Motor neuron (in vitro differentiated cells): ENCODE measurements at regions not wholly inside any gene's neighbourhood (a gene's known extent, or its start where the extent isn't known, plus 50 kb on each side); places are given as distances from the start of the nearest gene placed in this dataset.
A peak's percentile ranks its signal among the peaks of the same experiment; 100 is the strongest.
"Not testable (repeated sequence)": the region's sequence is repeated elsewhere in the genome, so short reads cannot be mapped to it uniquely, and the experiment has no call there.

Source experiments
- ATAC-seq, 8 experiments: fragments of 200-7000 bp; cut with Tn5 transposase; replicated peaks in 6 of 8; 2 replicates each; pipeline ENCODE4 v1.8.0; 2021; ENCODE audit warnings: mild to moderate bottlenecking in 8 of 8, moderate library complexity in 8 of 8
- H3K27ac ChIP-seq, 2 donors: fragments of 250-450 bp; sonication (Bioruptor Pico); 2 replicates each; pipeline ENCODE4 v1.9.0; 2021; ENCODE audit warnings: antibody characterized with exemption in 2 of 2, mild to moderate bottlenecking in 2 of 2, moderate library complexity in 1 of 2
- H3K4me1 ChIP-seq, 2 donors: fragments of 250-450 bp; sonication (Bioruptor Pico); replicated peaks in 1 of 2; 2 replicates each; pipeline ENCODE4 v1.6.1; 2021; ENCODE audit warnings: antibody characterized with exemption in 2 of 2, mild to moderate bottlenecking in 2 of 2, moderate library complexity in 1 of 2
- H3K4me3 ChIP-seq, 5 donors: fragments of 250-450 bp; sonication (Bioruptor Pico); 2 replicates each; pipeline ENCODE4 v1.9.0; 2021; ENCODE audit warnings: antibody characterized with exemption in 5 of 5, mild to moderate bottlenecking in 5 of 5, moderate library complexity in 4 of 5
- WGBS, 10 experiments: fragments of 450-650 bp; shearing (Covaris generic); methylation state at CpG; one replicate each; pipeline ENCODE4 v1.0.0; 2022; 5-methylcytosine and 5-hydroxymethylcytosine counted together
- in situ Hi-C, 9 experiments: fragments of 400-800 bp; cut with MboI; loops; one replicate each; pipeline ENCODE4 v1.15.0; 2021; ENCODE audit warnings: low sequenced_read_pairs in 9 of 9, low pct_unique_long_range_greater_than_20kb in 2 of 9; ENCODE audit not compliant: unreplicated experiment in 9 of 9

DNA sequence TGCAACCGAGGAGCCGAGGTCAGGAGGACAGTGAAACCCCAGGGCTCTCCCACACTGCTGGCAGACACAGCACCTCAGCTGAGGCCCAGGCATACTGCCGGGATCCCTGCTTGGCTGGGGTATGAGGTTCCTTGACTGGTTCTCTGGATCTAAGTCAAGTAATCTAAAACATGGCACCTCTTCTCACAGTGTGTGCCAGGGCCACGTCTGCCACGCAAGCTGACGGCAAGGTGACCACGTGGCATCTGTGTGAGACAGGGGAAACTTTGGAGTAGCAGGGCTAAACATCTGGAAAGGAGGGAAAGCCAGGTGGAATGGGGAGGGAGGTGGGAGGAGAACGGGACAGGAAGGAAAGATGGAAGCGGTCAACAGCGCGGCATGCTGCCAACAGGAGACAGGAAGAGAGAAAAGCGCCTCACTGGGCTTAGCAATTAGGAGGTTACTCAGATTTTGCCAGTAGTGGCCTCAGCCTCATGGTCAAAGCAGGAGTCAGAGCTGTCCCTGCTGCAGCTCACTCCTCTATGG lies 103.7 kb downstream of the CXCL12 start:
- Histone ChIP-seq H3K4me3 (no peak overlapping the region), H3K27ac (no peak overlapping the region), H3K4me1 (no peaks in the 10 kb centered on the region)
- WGBS, 10 experiments = 23 to 100% (median 91%) methylated on average over 2 to 11 of the region's 12 CpGs; no CpG with 5 or more reads in 5 of the 10 experiments
- in situ Hi-C loops = no loop called here
- ATAC-seq = no peak

DNA sequence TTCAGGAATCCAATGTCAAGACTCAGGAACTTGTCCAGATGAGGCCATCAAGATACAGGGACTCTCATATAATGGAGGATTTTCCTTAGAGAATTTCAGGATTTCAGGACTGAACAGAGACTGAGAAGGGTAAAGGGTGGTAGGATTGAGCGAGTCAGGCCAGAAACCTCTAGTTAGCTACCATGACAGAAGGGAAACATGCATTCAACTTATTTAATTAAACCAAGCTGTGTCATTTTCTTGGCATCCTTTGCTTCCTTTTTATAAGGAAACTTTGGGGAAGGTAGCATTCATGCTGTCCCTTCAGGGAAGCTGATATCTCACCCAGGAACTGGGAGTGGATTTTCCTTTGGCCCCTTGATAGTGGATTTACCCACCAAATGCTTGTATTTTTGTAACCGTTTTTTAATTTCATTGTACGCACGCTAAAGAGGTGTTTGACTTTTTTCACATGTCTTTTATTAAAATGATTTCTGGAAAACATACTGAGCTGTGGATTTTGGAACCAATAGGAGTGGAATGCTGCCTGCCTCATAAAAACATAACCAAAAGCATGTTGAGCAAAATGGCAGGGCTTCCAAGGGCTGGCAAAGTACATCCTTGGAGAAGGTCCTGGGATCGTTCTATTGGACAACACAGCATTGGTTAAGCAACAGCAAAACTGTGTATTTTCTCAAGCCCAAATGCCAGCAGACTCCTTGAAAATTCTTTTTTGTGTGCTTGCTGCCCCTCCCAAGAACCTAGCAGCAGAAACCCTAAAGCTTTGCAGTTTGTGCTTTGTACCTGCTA lies 104.5 kb downstream of the CXCL12 start:
- Histone ChIP-seq H3K4me1 (no peaks in the 10 kb centered on the region), H3K27ac (no peak overlapping the region), H3K4me3 (no peak overlapping the region)
- no peak for ATAC-seq
- 21 to 100% (median 77%) methylated on average over 1 to 5 of the region's 5 CpGs; no CpG with 5 or more reads in 1 of the 10 experiments for whole genome bisulfite sequencing, 10 experiments
- in situ Hi-C loops = no loop called here

- in situ Hi-C loops = no loop called here
- Histone ChIP-seq H3K4me1 (no peaks in the 10 kb centered on the region), H3K4me3 (no peak overlapping the region), H3K27ac (no peak overlapping the region)
- 4 to 100% (median 80%) methylated on average over 1 to 7 of the region's 7 CpGs for WGBS, 10 experiments
- peak in 3 of 8 experiments; percentile 49 to 96 (median 66) for ATAC-seq
These were observed 105.3 kb downstream of the CXCL12 start for GRCh38 chr10:44279426-44280126.

DNA sequence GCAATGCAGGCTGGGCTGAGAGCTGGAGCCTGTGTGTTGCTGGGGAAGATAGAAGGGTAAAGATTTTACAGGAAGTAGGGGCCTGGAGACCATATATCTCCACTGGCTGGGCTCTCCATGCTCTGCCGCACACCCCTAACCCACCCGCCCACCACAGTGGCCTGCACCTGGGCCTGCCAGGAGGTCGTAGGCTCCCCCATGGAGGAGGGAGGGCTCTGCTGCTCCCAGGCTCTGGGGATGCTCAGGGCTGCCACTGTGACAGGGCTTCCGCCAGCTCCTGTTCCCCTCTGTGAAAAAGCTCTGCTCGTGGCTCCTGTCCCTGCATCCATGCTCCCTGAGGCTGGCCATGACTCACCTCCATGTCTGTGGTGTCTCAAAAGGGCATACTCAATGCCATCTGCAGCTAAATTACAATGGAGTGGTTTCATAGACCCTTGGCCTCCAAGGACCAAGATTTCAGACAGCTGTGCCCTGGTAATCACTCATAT lies 106.0 kb downstream of the CXCL12 start:
- in situ Hi-C loops = no loop called here
- peak in 7 of 8 experiments; percentile 48 to 84 (median 68) for ATAC-seq

GRCh38 chr10:44268435-44268948 lies 116.4 kb downstream of the CXCL12 start:
- H3K27ac ChIP-seq, in situ Hi-C loops, H3K4me3 ChIP-seq, ATAC-seq, H3K4me1 ChIP-seq: not testable (repeated sequence)
- 90% methylated on average over 2 of the region's 16 CpGs; no CpG with 5 or more reads in 9 of the 10 experiments for WGBS, 10 experiments

More for the DNA sequence above, 106.0 kb downstream of the CXCL12 start:
- Histone ChIP-seq H3K4me3 (no peak overlapping the region), H3K27ac (no peak overlapping the region), H3K4me1 (no peaks in the 10 kb centered on the region)
- WGBS, 10 experiments = 10 to 64% (median 40%) methylated on average over 1 to 2 of the region's 5 CpGs; no CpG with 5 or more reads in 6 of the 10 experiments

GRCh38 chr10:44267007-44267406 lies 117.9 kb downstream of the CXCL12 start:
- no peak overlapping the region for H3K27ac ChIP-seq
- 60 to 83% (median 79%) methylated on average over 1 to 3 of the region's 3 CpGs; no CpG with 5 or more reads in 6 of the 10 experiments for WGBS, 10 experiments
- H3K4me3 ChIP-seq = no peak overlapping the region
- in situ Hi-C loops = no loop called here
- no peak for ATAC-seq
- no peaks in the 10 kb centered on the region for H3K4me1 ChIP-seq

- Histone ChIP-seq H3K4me3 (no peak overlapping the region), H3K27ac (no peak overlapping the region), H3K4me1 (no peaks in the 10 kb centered on the region)
- no peak for ATAC-seq
- WGBS, 10 experiments = 0 to 89% (median 67%) methylated on average over 1 to 4 of the region's 4 CpGs; no CpG with 5 or more reads in 1 of the 10 experiments
- in situ Hi-C loops = no loop called here
These were observed 120.7 kb downstream of the CXCL12 start for GRCh38 chr10:44264244-44264643.

GRCh38 chr10:44263771-44264170 lies 121.1 kb downstream of the CXCL12 start:
- 0 to 88% (median 29%) methylated on average over 1 to 3 of the region's 3 CpGs; no CpG with 5 or more reads in 3 of the 10 experiments for WGBS, 10 experiments
- peak in 1 of 8 experiments; percentile 28 for ATAC-seq

GRCh38 chr10:44262551-44263251 lies 122.2 kb downstream of the CXCL12 start:
- no peak overlapping the region for H3K4me3 ChIP-seq
- in situ Hi-C loops = no loop called here
- H3K4me1 ChIP-seq = no peaks in the 10 kb centered on the region
- 50 to 96% (median 85%) methylated on average over 1 to 4 of the region's 6 CpGs; no CpG with 5 or more reads in 3 of the 10 experiments for WGBS, 10 experiments
- no peak for ATAC-seq
- H3K27ac ChIP-seq = no peak overlapping the region

More at GRCh38 chr10:44263771-44264170, 121.1 kb downstream of the CXCL12 start:
- H3K4me3 ChIP-seq = no peak overlapping the region
- H3K27ac ChIP-seq = no peak overlapping the region
- in situ Hi-C loops = no loop called here
- H3K4me1 ChIP-seq = no peaks in the 10 kb centered on the region

DNA sequence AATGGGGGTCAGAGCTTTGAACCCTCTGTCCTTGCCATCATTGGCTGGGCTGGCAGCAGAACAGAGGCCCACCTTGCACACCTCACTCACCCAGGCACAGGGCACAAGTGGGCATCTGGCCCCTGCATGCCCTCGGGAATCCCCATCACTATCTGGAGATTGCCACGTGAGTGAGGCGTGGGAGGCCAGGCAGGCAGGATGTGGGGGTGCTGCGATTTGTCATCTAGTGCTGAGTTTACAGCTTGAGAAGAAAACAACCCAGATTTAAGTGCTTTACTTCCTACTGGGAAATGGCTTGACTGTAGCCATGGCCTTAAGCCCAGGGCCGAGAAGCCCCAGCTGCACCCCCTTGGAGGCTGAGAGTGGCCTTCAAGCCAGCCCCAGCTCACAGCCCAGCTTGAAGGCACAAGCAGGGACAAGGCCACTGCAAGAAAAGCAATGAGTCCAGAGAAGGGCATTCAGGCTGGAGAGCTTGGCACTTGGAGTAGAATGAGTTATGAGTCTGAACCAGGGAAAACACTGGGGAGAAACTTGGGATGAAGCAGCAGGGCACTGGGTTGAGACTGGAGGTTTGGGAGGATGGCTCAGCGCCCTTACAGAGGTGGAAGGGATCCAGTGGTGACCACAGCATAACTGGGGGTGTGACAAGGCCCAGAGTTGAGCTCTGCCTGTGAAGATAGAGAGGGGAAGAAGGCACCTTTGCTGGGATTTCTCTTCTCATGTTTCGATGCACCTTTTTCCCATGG lies 123.0 kb downstream of the CXCL12 start:
- in situ Hi-C loops = no loop called here

DNA sequence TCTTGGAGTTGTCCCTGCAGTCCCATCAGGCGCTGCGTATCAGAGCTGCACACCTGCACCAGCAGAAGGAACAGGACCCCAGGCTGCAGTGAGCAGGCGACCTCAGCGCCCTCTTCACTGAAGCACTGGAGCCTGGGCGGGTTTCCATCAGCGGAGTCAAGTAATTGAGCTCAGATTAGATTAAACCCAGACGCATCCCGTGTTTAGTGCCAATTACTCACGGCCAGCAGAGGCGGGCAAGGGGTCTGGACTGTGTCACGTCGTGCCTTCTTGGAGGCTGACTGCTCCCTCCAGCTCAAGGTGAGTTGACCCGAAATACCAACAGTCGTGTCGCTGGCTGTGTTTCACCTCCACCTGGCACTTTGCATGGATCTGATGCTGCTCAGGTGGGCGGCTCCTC lies 123.6 kb downstream of the CXCL12 start:
- Histone ChIP-seq H3K27ac (no peak overlapping the region), H3K4me3 (no peak overlapping the region), H3K4me1 (no peaks in the 10 kb centered on the region)
- peak in 2 of 8 experiments; percentile 33 to 93 for ATAC-seq
- WGBS, 10 experiments = 20 to 100% (median 77%) methylated on average over 1 to 4 of the region's 16 CpGs; no CpG with 5 or more reads in 6 of the 10 experiments
- in situ Hi-C loops = no loop called here

More for the DNA sequence above, 123.0 kb downstream of the CXCL12 start:
- 0 to 100% (median 87%) methylated on average over 1 to 6 of the region's 7 CpGs; no CpG with 5 or more reads in 4 of the 10 experiments for WGBS, 10 experiments
- peak in 1 of 8 experiments; percentile 17 for ATAC-seq
- H3K27ac ChIP-seq = no peak overlapping the region
- H3K4me3 ChIP-seq = no peak overlapping the region
- no peaks in the 10 kb centered on the region for H3K4me1 ChIP-seq
